ENCODE measurements at regions not wholly inside any gene's neighbourhood (a gene's known extent, or its start where the extent isn't known, plus 50 kb on each side); places are given as distances from the start of the nearest gene placed in this dataset.
"Not testable (repeated sequence)": the region's sequence is repeated elsewhere in the genome, so short reads cannot be mapped to it uniquely, and the experiment has no call there.

- DNase-seq = no peak
These were observed 54.2 kb upstream of the OPRM1 start for GRCh38 chr6:153984811-153985210.

GRCh38 chr6:153980171-153980570 is 58.9 kb upstream of the OPRM1 start:
- no peak for DNase-seq

- not testable (repeated sequence) for DNase-seq
These were observed 60.0 kb upstream of the OPRM1 start for GRCh38 chr6:153978911-153979548.

DNA sequence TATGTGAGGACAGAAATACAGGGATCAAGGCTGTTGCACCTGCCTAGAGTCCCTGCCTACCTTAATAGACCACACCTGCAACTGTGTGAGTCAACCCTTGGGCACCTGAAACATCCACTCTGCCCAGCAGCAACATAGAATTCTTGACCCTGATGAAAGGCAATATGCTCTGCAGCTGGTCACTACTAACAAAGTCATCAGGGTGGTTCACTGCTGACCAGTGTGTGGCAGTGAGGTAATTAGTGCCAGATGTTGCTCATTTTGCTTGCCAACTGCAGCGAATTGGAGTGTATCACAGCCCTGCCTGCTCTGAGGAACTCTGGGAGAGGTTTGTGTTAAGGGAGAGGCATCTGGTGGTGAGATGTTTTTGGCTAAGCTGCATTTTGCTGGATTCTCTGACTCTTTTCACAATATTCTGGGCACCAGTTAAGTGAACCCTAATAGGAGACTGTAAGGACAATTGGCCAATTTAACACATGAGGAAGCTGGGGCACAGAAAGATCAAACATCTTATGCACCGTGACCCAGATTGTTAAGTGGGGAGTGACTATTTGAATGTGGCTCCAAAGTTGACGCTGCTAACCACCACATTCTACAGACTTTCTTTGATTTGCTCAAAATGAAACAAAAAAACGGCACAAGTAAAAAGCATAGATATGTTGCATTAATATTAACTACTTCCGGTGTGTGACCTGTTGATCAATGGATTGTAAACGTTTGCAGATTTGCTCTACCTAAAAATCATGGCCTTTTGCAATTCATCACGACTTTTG is 61.9 kb upstream of the OPRM1 start:
- no peak for DNase-seq

- DNase-seq = no peak
These were observed 73.0 kb upstream of the OPRM1 start for GRCh38 chr6:153966001-153966400.

DNA sequence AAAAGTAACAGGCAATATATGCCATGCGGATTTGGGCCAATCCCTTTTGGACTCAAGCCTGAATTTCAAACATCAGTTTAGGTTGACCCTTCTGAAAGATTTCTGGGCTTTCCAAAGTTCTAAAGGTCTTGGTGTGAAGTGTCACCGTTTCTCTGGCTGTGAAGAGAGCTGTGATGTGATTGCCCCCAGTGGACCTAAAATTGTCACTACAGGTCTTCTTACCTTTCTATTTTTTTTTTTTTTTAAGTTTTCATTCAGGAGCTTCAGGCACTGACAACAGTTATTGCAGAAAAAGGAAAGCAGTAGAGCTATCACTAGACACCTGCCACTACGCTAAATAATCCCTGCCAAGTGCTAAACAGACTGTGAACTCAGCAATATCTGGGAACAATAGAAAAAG is 75.7 kb upstream of the OPRM1 start:
- DNase-seq = no peak

GRCh38 chr6:153962555-153962954 is 76.5 kb upstream of the OPRM1 start:
- DNase-seq = no peak

- no peak for DNase-seq
These were observed 78.3 kb upstream of the OPRM1 start for GRCh38 chr6:153960741-153961140.

DNA sequence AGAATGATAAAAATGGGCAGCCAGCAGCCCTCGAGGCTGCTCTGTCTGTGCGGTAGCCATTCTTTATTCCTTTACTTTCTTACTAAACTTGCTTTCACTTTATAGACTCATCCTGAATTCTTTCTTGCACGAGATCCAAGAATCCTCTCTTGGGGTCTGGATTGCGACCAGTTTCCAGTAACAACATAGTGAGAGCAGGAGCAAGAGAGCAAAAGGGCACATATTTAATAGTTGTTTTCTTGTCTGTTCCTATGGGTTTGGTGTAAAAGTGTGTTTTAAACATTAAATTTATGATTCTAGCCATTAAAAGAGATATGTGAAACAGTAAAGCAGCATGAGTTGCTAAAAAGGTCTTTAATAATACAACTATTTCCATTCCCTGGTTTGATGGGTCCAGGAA is 78.8 kb upstream of the OPRM1 start:
- no peak for DNase-seq

GRCh38 chr6:153959276-153959675 is 79.8 kb upstream of the OPRM1 start:
- no peak for DNase-seq

DNA sequence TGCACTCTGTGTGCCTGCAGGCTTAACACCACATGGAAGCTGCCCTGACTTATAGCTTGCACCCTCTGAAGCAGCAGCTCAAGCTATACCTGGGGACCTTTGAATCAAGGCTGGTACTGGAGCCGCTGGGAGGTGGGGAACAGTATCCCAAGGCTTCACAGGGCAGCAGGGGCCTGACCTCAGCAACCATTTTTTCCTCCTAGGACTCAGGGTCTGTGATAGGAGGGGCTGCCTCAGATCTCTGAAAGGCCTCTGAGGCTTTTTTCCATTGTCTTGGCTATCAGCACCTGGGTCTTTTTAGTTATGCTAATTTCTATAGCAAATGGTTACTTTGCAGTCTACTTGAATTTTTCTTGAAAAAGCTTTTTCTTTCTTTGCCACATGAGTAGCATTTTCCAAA is 80.2 kb upstream of the OPRM1 start:
- DNase-seq = no peak

DNA sequence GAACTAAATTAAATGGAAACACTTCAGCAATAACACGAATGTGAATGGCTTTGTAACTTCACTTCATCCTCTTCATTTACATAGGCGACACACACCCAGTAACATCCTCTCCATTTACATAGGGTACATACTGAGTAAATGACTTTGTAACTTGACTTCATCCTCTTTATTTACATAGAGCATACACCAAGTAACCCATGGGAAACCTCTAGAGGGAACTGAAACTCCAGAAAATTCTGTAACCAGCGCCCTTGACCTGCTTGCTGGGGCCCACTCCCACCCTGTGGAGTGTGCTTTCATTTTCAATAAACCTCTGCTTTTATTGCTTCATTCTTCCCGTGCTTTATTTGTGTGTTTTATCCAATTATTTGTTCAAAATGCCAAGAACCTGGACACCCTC is 81.6 kb upstream of the OPRM1 start:
- DNase-seq = no peak

GRCh38 chr6:153956808-153957207 is 82.2 kb upstream of the OPRM1 start:
- no peak for DNase-seq

- DNase-seq = no peak
These were observed 89.4 kb upstream of the OPRM1 start for GRCh38 chr6:153949616-153950015.

DNA sequence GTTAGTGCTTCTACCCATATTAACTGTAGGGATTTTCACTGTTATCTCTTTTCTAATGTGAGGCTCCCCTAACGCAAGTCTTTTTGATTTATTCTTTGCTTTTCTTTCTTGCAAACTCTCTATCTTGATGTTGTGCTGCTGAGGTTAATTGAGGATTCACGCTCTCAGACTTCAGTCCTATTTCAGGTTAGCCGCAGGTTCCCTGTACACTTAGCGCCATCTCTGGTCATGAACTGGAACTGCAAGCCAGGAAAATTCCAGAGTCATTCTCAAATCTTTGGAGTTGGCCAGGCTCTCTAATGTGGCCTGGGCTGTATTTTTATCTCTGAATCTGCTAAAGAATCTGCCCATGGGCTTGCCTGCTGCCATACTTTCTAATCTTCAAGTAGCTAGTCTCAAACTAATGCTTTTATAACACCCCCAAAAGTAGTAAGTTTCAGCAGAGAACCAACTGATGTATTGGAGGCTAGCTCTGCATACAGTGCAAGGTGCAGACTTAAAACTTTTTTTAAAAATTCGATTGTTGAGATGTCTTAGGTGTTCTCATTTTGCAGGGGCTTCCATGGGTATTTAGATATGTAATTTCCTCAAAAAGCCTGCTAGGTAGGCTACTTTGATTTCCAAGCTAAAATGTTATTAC is 91.1 kb upstream of the OPRM1 start:
- no peak for DNase-seq

DNA sequence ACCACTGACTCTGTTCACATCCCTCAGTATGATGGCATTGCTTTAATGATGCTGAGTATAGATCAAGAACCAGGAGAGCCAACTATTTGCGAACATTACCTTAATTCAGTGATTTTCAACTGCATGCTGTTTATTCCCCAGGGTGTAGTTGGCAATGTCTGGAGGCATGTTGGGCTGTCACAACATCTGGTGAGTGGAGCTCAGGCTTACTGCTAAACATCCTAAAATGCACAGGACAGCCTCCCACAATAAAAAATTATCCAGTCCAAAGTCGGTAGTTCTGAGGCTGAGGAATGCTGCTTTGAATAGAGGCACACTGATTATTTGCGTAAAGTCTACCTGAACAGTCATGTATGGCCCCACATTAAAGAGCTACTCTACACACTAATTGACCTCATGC is 94.8 kb upstream of the OPRM1 start:
- no peak for DNase-seq

DNA sequence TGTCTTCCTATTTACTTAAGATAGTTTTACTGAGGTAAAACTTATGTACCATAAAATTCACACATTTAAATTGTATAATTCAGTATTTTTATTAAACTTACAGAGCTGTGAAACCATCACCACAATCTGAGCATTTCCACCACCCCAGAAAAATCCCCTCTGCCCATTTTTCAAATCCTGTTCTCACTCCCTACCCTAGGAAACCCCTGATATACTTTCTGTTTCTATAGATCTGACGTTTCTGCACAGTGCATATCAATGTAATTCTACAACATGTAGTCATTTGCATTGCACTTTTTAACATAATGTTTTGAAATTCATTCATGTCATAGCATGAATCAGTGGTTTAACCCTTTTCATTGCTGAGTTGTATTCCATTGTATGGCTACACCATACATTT is 96.7 kb upstream of the OPRM1 start:
- no peak for DNase-seq

DNA sequence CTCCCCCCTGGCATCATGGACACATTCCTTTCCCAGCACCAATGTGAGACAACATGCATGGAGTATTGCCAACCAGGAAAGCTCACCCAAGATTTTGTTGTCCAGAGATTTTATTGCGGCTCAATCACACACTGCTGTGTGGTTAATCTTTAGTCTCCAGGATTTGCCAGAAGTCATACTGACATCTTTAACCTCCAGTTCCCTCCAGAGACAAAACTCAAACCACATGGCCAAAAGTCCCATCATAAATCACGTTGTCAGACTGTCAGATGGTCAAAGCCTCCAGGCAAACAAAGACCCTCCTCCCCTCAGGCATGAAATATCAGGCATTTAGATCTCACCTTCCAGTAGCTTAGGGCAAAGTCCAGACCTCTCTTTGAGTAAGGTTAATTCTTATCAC is 97.3 kb upstream of the OPRM1 start:
- no peak for DNase-seq

DNA sequence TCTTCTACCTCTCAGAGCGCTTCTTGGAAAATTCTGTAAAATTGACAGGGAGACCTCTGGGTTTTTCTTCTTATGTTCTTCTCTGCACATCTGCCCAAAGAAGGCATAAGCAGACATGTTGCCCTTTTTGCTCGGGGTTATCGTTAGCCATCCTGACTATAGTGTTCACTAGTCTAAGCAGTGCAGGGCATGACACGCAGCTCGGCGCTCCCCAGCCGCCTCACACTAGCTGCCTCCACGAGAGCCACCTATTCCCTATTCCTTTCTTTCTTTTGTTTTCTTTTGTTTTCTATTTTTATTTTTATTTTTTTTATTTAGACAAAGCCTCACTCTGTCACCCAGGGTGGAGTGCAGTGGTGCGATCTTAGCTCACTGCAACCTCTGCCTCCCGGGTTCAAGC is 100.2 kb upstream of the OPRM1 start:
- DNase-seq = no peak

DNA sequence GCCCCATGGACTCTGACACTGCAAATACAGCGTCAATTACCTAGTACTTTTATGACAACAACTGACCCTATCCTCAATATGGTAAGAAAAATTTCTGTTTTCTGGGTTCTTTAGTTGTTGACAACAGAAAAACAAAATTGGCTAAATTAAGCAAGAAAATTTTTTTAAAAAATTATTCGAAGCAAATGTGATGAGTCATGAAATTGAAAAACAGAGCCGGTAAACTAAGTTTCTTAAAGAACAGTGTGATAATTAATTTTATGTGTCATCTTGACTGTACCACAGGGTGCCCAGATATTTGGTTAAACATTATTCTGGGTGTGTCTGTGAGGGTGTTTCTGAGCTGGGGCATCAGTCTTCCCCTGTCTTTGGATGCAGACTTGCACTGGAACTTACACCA is 107.6 kb upstream of the OPRM1 start:
- DNase-seq = no peak

DNA sequence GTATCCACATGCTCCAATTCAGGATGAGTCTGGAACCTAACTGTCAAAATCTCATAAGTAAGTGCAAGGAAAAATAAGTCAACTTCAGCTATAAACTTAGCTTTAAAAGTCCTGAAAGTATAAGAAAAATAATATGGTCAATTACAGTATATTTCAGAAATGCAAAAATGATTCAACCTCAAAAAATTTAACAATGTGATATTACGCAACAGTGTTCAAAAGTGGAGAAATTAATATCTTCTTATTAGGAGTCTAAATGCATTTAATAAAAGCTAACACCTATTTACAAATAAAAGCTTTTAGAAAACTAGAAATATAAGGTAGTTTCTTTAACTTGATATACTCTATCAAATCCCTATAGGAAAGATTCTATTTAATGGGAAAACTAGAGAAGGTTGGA is 111.2 kb upstream of the OPRM1 start:
- no peak for DNase-seq

- DNase-seq = no peak
These were observed 140.5 kb upstream of the OPRM1 start for GRCh38 chr6:153898360-153899059.

GRCh38 chr6:153882411-153882810 is 156.6 kb upstream of the OPRM1 start:
- DNase-seq = no peak

- DNase-seq = no peak
These were observed 165.5 kb upstream of the OPRM1 start for GRCh38 chr6:153873541-153873940.

All from stimulated activated CD4-positive, alpha-beta T cell treated with anti-CD3 and anti-CD28 coated beads, Interleukin-12 subunit alpha, Interleukin-12 subunit beta, amount 100 ng/mL, for 4 hours (primary cell).